ENCODE measurements at regions not wholly inside any gene's neighbourhood (a gene's known extent, or its start where the extent isn't known, plus 50 kb on each side); places are given as distances from the start of the nearest gene placed in this dataset.

GRCh38 chr1:75996196-75996595 lies 64.0 kb upstream of the ASB17 start:
- TF ChIP-seq, protein P1, sequence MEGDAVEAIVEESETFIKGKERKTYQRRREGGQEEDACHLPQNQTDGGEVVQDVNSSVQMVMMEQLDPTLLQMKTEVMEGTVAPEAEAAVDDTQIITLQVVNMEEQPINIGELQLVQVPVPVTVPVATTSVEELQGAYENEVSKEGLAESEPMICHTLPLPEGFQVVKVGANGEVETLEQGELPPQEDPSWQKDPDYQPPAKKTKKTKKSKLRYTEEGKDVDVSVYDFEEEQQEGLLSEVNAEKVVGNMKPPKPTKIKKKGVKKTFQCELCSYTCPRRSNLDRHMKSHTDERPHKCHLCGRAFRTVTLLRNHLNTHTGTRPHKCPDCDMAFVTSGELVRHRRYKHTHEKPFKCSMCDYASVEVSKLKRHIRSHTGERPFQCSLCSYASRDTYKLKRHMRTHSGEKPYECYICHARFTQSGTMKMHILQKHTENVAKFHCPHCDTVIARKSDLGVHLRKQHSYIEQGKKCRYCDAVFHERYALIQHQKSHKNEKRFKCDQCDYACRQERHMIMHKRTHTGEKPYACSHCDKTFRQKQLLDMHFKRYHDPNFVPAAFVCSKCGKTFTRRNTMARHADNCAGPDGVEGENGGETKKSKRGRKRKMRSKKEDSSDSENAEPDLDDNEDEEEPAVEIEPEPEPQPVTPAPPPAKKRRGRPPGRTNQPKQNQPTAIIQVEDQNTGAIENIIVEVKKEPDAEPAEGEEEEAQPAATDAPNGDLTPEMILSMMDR (IDR thresholded peaks at IDR 0.05) = no peak
- TF ChIP-seq POLR2A (IDR thresholded peaks at IDR 0.05) = no peak

Data from adrenal gland (tissue), 5 donors.